ENCODE measurements at regions not wholly inside any gene's neighbourhood (a gene's known extent, or its start where the extent isn't known, plus 50 kb on each side); places are given as distances from the start of the nearest gene placed in this dataset.

- TF ChIP-seq, protein P1, sequence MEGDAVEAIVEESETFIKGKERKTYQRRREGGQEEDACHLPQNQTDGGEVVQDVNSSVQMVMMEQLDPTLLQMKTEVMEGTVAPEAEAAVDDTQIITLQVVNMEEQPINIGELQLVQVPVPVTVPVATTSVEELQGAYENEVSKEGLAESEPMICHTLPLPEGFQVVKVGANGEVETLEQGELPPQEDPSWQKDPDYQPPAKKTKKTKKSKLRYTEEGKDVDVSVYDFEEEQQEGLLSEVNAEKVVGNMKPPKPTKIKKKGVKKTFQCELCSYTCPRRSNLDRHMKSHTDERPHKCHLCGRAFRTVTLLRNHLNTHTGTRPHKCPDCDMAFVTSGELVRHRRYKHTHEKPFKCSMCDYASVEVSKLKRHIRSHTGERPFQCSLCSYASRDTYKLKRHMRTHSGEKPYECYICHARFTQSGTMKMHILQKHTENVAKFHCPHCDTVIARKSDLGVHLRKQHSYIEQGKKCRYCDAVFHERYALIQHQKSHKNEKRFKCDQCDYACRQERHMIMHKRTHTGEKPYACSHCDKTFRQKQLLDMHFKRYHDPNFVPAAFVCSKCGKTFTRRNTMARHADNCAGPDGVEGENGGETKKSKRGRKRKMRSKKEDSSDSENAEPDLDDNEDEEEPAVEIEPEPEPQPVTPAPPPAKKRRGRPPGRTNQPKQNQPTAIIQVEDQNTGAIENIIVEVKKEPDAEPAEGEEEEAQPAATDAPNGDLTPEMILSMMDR (IDR thresholded peaks at IDR 0.05), result no peak
- no peak for TF ChIP-seq POLR2A (IDR thresholded peaks at IDR 0.05)
Measured at GRCh38 chr2:7225848-7226247, 308.6 kb downstream of the RNF144A start.

Data from adrenal gland (tissue), 5 donors.